HL-60 (cell line): ENCODE measurements at regions not wholly inside any gene's neighbourhood (a gene's known extent, or its start where the extent isn't known, plus 50 kb on each side); places are given as distances from the start of the nearest gene placed in this dataset.

Experiments
- GABPA ChIP-seq: IDR thresholded peaks from 2 replicates; pipeline ENCODE4 v1.6.1; 2012; ENCODE audit warnings: low read depth
- POLR2AphosphoS5 ChIP-seq: IDR thresholded peaks from 2 replicates; pipeline ENCODE4 v1.6.1; 2012; ENCODE audit warnings: low read depth
- SPI1 ChIP-seq: IDR thresholded peaks from 2 replicates; pipeline ENCODE4 v1.6.1; 2012; ENCODE audit warnings: low read depth, mild to moderate bottlenecking, borderline replicate concordance
- TF ChIP-seq, protein P1 (sequence below): IDR thresholded peaks from one replicate; pipeline ENCODE4 v1.5.1; 2011; ENCODE audit warnings: low read length, control low read depth, inconsistent platforms; ENCODE audit not compliant: insufficient read depth
- TF ChIP-seq, protein P2 (sequence below): IDR thresholded peaks from 2 replicates; pipeline ENCODE4 v1.6.1; 2012; ENCODE audit warnings: low read depth; ENCODE audit not compliant: insufficient replicate concordance

- TF ChIP-seq, protein P1, sequence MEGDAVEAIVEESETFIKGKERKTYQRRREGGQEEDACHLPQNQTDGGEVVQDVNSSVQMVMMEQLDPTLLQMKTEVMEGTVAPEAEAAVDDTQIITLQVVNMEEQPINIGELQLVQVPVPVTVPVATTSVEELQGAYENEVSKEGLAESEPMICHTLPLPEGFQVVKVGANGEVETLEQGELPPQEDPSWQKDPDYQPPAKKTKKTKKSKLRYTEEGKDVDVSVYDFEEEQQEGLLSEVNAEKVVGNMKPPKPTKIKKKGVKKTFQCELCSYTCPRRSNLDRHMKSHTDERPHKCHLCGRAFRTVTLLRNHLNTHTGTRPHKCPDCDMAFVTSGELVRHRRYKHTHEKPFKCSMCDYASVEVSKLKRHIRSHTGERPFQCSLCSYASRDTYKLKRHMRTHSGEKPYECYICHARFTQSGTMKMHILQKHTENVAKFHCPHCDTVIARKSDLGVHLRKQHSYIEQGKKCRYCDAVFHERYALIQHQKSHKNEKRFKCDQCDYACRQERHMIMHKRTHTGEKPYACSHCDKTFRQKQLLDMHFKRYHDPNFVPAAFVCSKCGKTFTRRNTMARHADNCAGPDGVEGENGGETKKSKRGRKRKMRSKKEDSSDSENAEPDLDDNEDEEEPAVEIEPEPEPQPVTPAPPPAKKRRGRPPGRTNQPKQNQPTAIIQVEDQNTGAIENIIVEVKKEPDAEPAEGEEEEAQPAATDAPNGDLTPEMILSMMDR = no peak
- TF ChIP-seq POLR2AphosphoS5 = no peak
- no peak for TF ChIP-seq GABPA
- no peak for TF ChIP-seq SPI1
- TF ChIP-seq, protein P2, sequence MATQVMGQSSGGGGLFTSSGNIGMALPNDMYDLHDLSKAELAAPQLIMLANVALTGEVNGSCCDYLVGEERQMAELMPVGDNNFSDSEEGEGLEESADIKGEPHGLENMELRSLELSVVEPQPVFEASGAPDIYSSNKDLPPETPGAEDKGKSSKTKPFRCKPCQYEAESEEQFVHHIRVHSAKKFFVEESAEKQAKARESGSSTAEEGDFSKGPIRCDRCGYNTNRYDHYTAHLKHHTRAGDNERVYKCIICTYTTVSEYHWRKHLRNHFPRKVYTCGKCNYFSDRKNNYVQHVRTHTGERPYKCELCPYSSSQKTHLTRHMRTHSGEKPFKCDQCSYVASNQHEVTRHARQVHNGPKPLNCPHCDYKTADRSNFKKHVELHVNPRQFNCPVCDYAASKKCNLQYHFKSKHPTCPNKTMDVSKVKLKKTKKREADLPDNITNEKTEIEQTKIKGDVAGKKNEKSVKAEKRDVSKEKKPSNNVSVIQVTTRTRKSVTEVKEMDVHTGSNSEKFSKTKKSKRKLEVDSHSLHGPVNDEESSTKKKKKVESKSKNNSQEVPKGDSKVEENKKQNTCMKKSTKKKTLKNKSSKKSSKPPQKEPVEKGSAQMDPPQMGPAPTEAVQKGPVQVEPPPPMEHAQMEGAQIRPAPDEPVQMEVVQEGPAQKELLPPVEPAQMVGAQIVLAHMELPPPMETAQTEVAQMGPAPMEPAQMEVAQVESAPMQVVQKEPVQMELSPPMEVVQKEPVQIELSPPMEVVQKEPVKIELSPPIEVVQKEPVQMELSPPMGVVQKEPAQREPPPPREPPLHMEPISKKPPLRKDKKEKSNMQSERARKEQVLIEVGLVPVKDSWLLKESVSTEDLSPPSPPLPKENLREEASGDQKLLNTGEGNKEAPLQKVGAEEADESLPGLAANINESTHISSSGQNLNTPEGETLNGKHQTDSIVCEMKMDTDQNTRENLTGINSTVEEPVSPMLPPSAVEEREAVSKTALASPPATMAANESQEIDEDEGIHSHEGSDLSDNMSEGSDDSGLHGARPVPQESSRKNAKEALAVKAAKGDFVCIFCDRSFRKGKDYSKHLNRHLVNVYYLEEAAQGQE = no peak
Measured at GRCh38 chr14:49206828-49207227, 379.4 kb downstream of the RPS29 start.
